GM19324 (cell line): ENCODE measurements at regions not wholly inside any gene's neighbourhood (a gene's known extent, or its start where the extent isn't known, plus 50 kb on each side); places are given as distances from the start of the nearest gene placed in this dataset.

Experiments used
- ATAC-seq: cut with Tn5 transposase; IDR thresholded peaks from one replicate; pipeline ENCODE4 v1.9.1; 2021; ENCODE audit warnings: mild to moderate bottlenecking, moderate library complexity; ENCODE audit not compliant: unreplicated experiment, low FRiP score

DNA sequence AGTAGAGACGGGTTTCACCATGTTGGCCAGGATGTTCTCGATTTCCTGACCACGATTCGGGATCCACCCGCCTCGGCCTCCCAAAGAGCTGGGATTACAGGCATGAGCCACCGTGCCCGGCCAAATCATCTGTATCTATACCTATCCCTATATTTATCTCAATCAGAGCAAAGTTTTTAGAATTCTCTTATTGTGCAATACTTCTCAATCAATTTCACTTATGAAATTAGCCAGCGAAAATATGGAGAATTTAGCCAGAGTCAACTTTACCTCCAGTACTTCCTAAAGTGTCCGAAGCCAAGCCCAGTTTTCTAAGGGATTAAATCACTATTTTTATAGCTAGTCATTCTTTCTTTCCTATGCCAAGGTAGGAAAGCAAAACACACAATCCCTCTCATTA is 319.1 kb upstream of the PFKP start:
- no peak for ATAC-seq

DNA sequence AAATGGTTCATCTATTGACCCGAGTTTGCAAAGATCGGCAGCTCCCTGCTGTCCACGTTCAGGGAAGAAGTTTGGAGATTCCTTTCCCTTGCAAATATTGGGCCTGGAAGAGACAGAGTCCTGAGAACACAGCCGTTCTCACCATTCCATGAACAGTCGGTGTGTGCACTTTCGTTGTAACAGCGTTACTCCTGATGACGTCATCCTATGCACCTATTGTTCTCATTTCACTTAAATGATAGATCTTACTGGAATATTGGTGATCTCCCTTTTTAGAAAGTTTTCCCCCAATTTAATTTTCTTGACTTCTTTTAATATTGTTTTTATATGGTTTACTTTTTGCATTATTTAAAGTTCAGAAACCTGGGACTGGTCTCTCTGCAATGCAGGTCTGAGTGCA is 320.7 kb upstream of the PFKP start:
- ATAC-seq = no peak

GRCh38 chr10:2745666-2746065 is 321.7 kb upstream of the PFKP start:
- ATAC-seq = no peak

DNA sequence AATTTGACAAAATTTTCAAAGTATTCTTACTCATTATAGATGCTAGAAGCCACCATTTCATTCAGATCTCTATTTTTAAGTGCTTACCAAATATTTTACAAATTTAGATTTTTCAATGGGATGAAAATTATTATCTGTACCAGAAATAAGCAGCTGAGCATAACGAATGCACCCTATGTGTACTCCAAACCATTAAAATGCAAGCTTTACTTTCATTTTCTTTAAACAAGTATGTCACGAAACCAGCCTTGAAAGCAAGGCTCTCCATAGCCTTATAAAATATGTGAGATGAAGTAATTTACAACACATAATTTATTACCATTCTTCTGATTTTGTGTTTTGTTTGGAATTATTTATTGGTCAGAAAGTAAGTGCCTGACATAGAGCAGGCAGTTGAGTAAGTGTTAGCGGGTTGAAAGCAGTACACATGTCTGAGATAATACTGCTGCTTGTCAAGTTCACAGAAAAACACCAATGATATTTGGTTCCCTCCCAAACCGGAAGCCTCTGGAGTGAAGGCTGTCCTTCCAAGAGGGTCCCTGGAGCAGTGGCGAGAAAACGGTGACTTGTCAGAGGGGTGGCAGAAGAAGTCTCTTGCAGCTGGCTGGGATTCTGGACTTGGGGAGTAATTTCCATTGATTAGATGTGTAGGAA is 322.7 kb upstream of the PFKP start:
- no peak for ATAC-seq

GRCh38 chr10:2734603-2735002 is 332.7 kb upstream of the PFKP start:
- ATAC-seq = no peak

GRCh38 chr10:2733278-2733963 is 333.9 kb upstream of the PFKP start:
- no peak for ATAC-seq

GRCh38 chr10:2731940-2732339 is 335.4 kb upstream of the PFKP start:
- no peak for ATAC-seq

DNA sequence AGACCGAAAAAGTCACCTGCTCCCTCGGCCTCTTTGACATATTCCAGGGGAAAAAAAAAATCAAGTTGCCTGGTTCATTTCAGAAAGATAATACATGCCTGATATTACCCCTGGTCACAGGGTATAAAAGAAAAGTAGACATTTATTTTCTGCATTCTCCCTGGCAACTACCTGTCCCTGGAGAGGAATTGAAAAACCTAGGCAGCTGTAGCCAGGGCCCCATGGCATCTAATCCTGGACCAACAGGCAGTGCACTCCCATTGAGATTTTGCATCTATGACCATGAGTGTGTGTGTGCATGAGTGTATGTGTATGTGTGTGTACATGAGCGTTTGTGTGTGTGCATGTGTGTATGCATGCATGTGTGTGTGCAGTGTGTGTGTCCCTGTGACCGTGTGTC is 338.2 kb upstream of the PFKP start:
- ATAC-seq = no peak

DNA sequence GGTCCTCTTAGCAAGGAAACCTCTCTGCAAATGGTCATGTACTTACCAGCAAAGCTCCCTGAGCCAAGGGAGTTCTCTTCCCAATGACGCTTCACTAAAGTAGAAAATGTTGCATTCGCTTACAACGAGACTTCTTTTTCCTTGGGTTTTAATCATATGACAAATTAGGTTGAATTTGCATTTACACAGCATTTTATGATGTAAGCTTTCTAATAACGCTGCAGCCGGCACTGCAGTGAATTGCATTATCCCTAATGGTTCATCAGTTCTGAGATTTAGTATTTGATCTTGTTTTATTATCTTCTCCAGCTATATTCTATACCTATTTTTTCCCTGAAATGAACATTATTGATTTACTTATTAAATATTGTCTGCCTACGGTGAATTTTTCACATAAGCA is 339.3 kb upstream of the PFKP start:
- no peak for ATAC-seq

DNA sequence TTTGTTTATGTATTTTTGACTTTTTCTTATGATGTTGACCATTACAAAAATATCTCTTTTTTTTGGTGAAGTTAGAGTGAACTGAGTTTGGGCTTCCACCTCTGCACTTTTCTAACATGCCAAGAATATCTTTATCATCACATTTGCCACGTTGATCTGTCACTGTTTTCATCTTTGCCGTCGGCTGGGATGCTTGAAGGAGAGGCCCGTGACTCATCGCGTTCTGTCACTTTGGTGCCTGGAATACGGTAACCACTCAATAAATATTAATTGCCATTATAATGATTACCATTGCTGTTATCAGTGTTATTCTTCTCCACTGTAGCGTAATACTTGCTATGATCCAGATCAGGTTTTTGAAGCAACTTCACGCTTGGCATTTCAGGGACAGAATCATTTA is 350.8 kb upstream of the PFKP start:
- ATAC-seq = no peak

GRCh38 chr10:2714597-2714996 is 352.8 kb upstream of the PFKP start:
- ATAC-seq = no peak

DNA sequence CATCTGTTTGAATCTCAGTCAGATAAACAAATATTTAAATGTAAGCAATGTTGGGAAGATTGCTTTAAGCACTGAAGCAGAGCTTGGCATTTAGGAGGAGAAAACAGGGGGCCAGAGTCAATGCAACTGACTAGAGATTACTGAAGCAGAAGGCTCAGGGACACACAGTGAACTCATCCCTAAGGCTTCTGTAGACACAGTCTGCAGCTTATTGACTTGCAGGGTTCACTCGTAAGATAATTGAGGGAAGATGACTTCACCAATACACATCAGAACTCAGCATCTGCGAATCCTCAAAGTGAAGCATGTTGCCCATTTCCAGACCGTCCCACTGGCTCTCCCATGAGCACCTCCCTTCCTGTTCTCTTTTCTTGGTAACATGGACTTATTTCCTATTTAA is 363.4 kb upstream of the PFKP start:
- ATAC-seq = no peak

GRCh38 chr10:2701802-2702201 is 365.5 kb upstream of the PFKP start:
- no peak for ATAC-seq

DNA sequence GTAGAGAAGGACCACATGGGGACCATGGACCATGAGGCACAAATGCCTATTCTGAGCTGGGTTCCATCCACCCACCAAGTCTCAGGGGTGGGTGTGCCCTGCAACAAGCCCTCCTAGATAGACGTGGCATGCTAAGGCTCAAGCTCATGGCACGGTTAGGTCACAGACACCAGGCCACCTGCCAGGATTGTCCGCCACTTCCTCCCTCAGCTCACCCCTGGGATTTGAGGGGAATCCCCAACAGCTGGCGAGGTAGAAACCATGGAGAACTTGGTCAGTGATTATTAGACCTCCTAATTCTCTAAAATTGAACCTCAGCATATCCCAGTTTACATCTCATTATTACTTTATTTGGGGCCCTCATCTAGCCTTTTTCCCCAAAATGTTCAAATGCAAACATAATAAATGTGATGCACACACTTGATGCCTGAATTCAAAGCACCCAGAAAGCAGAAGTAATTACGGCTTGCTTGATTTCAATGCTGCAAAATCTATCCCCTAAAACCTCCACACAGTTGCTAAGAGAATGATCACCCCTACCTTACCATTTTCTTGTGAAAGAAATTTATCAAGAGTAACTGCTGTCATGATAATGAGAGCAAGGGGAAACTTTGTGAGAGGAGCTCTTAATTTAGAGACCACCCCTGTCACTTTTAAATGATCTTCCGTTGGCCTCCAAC is 366.6 kb upstream of the PFKP start:
- no peak for ATAC-seq

- no peak for ATAC-seq
These were observed 378.4 kb upstream of the PFKP start for GRCh38 chr10:2688958-2689357.

DNA sequence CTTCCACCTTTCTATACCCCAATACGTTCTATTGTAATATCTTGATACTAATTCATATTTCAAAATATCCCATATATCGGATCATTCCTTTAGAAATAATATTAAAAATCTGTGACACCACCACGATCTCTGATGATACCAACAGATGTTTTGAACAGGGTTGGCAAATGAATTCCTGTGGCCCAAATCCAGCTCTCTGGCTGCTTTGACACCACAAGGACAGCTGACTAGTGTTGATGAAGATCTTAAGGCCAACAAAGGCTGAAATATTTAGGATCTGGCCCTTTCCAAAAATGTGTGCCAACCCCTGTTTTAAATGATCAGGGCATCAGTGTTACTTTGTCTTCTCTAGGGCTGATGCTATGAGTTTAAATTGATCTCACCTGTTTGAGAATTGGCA is 380.7 kb upstream of the PFKP start:
- ATAC-seq = no peak

DNA sequence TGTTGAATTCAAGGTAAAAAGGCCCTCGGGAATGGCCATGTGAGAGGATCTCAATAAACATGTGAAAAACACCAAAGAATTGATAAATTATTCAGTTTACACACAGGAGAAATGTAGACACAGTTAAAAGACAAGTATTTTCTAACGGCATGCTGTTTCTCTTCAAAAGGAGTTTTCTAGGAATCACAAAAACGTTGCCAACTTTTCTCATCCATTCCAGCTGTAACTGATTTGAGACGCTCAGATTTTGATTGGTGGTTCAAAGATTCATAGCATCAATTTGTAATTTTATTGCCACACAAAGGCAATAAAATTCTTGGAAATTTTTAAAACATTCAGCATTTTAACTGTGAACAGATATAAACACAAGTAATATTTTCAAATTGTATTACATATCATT is 384.9 kb upstream of the PFKP start:
- no peak for ATAC-seq

DNA sequence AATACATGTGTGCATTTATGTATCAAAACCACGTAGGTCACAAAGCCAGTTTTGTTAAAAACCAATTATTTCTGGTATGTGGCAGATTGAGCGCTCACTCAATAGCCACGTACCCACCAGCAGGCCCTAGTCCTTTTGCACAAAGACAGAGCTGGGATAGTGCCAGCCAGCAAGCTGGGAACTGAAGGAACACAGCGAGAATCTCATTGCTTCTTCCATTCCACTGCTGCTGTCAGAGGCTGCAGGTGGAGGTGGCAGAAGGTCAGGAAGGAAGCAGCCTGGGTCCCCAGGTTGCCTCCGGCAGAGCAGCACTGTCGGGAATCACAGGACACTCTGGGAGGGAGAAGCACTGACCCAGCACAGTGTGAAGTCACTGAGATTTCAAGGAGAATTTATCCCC is 385.5 kb upstream of the PFKP start:
- no peak for ATAC-seq

- ATAC-seq = no peak
These were observed 386.5 kb upstream of the PFKP start for GRCh38 chr10:2680821-2681220.

- ATAC-seq = no peak
These were observed 387.7 kb upstream of the PFKP start for GRCh38 chr10:2679646-2680045.

DNA sequence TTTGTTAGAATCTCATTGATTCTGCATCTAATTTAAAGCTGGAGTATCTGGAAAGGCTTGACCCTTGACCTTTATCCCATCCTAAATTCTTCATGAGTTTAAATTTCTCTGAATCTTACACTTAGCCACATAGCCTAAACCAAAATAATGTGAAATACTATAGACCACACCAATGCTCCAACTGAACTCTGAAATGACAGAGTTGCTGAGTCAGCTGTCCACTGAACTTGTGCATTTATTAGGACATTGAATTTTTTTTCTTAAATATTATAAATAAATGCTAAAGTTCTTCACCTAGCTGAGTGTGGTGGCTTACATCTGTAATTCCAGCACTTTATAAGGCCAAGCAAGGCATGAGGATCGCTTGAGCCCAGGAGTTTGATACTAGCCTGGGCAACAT is 390.9 kb upstream of the PFKP start:
- ATAC-seq = no peak

DNA sequence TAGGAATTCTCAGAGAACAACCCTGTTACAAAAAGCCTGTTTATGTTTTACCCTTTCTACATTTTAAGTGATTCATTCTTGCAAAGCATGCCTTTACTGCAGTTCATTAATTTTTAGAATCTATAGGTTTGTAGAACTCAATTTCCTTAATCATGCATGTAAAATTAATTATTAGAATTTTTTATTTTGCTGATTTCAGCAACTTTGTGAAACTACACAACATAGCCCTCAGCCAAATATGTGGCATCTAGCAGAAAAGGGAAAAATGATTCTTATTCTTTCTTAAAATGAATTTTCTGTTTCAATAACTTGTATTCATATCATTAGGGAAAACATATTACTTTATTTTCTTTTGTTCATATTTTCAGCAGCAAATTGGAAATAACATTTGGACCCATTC is 392.9 kb upstream of the PFKP start:
- no peak for ATAC-seq
